Subcutaneous abdominal adipose tissue (tissue), 5 donors: ENCODE measurements at regions not wholly inside any gene's neighbourhood (a gene's known extent, or its start where the extent isn't known, plus 50 kb on each side); places are given as distances from the start of the nearest gene placed in this dataset.

Experiments used
- H3K27ac ChIP-seq: one replicate; pipeline ENCODE4 v1.7.0; 2013; ENCODE audit warnings: low read depth, mild to moderate bottlenecking, inconsistent platforms, low read length, moderate library complexity
- H3K27me3 ChIP-seq, 5 donors: one replicate each; pipeline ENCODE4 v1.7.0; 2013; ENCODE audit warnings: low read length in 5 of 5, inconsistent platforms in 1 of 5; ENCODE audit not compliant: control insufficient read depth in 5 of 5, insufficient read depth in 4 of 5
- H3K36me3 ChIP-seq, 5 donors: one replicate each; pipeline ENCODE4 v1.7.0; 2013; ENCODE audit warnings: low read length in 5 of 5; ENCODE audit not compliant: control insufficient read depth in 5 of 5, insufficient read depth in 5 of 5
- H3K4me1 ChIP-seq, 5 donors: one replicate each; pipeline ENCODE4 v1.7.0; 2013; ENCODE audit warnings: low read length in 5 of 5, mild to moderate bottlenecking in 3 of 5, moderate library complexity in 1 of 5; ENCODE audit not compliant: control insufficient read depth in 5 of 5, insufficient read depth in 5 of 5
- H3K4me3 ChIP-seq, 5 donors: one replicate each; pipeline ENCODE4 v1.7.0; 2013; ENCODE audit warnings: low read length in 5 of 5, low read depth in 1 of 5
- H3K9ac ChIP-seq, 5 donors: one replicate each; pipeline ENCODE4 v1.7.0; 2013; ENCODE audit warnings: low read length in 5 of 5, mild to moderate bottlenecking in 4 of 5, moderate library complexity in 3 of 5
- H3K9me3 ChIP-seq, 5 donors: one replicate each; pipeline ENCODE4 v1.7.0; 2013; ENCODE audit warnings: low read length in 5 of 5; ENCODE audit not compliant: control insufficient read depth in 5 of 5
- donor health status: healthy.
- donor health status: healthy.
- donor health status: healthy.
- donor health status: healthy.
- donor health status: healthy.

GRCh38 chr6:147108259-147108910 is 95.8 kb upstream of the STXBP5 start:
- H3K4me3 ChIP-seq, result no peak overlapping the region
- H3K27me3 ChIP-seq, result no peaks in the 10 kb centered on the region
- no peaks in the 10 kb centered on the region for H3K36me3 ChIP-seq
- H3K27ac ChIP-seq, result no peak overlapping the region
- no peak overlapping the region for H3K9ac ChIP-seq
- no peaks in the 10 kb centered on the region for H3K9me3 ChIP-seq
- H3K4me1 ChIP-seq, result peaks cover 0 to 7% (median 0%) of the 10 kb centered on the region in 5 donors

GRCh38 chr6:147109707-147110106 is 94.5 kb upstream of the STXBP5 start:
- no peak overlapping the region for H3K9ac ChIP-seq
- no peaks in the 10 kb centered on the region for H3K27me3 ChIP-seq
- no peak overlapping the region for H3K27ac ChIP-seq

GRCh38 chr6:147116056-147116455 is 88.2 kb upstream of the STXBP5 start:
- H3K4me1 ChIP-seq, result peaks cover 0 to 7% (median 5%) of the 10 kb centered on the region in 5 donors
- H3K4me3 ChIP-seq, result no peak overlapping the region
- H3K9me3 ChIP-seq, result peaks cover 0 to 4% (median 0%) of the 10 kb centered on the region in 5 donors
- H3K27me3 ChIP-seq, result no peaks in the 10 kb centered on the region
- no peak overlapping the region for H3K9ac ChIP-seq
- H3K27ac ChIP-seq, result no peak overlapping the region
- no peaks in the 10 kb centered on the region for H3K36me3 ChIP-seq

More at GRCh38 chr6:147109707-147110106, 94.5 kb upstream of the STXBP5 start:
- Histone ChIP-seq H3K4me3 (no peak overlapping the region), H3K4me1 (peaks cover 0 to 7% (median 0%) of the 10 kb centered on the region in 5 donors), H3K36me3 (no peaks in the 10 kb centered on the region), H3K9me3 (no peaks in the 10 kb centered on the region)

- Histone ChIP-seq H3K36me3 (no peaks in the 10 kb centered on the region), H3K27me3 (no peaks in the 10 kb centered on the region), H3K4me1 (peaks cover 0 to 7% (median 5%) of the 10 kb centered on the region in 5 donors), H3K9ac (no peak overlapping the region), H3K4me3 (no peak overlapping the region), H3K27ac (no peak overlapping the region), H3K9me3 (peaks cover 0 to 4% (median 0%) of the 10 kb centered on the region in 5 donors)
These were observed 87.2 kb upstream of the STXBP5 start for GRCh38 chr6:147117011-147117410.

- Histone ChIP-seq H3K9ac (no peak overlapping the region), H3K27ac (no peak overlapping the region), H3K36me3 (no peaks in the 10 kb centered on the region)
These were observed 86.6 kb upstream of the STXBP5 start for GRCh38 chr6:147117580-147117979.

GRCh38 chr6:147119310-147119709 is 84.9 kb upstream of the STXBP5 start:
- H3K9me3 ChIP-seq, result peaks cover 0 to 4% (median 0%) of the 10 kb centered on the region in 5 donors
- H3K9ac ChIP-seq, result no peak overlapping the region
- no peaks in the 10 kb centered on the region for H3K27me3 ChIP-seq
- no peak overlapping the region for H3K4me3 ChIP-seq
- H3K4me1 ChIP-seq, result peaks cover 0 to 7% (median 5%) of the 10 kb centered on the region in 5 donors
- H3K27ac ChIP-seq, result no peak overlapping the region
- H3K36me3 ChIP-seq, result no peaks in the 10 kb centered on the region

More at GRCh38 chr6:147117580-147117979, 86.6 kb upstream of the STXBP5 start:
- peak overlapping the region in 4 of 5 donors; percentile 26 to 36 (median 30) for H3K4me3 ChIP-seq
- H3K9me3 ChIP-seq, result peaks cover 0 to 4% (median 0%) of the 10 kb centered on the region in 5 donors
- H3K4me1 ChIP-seq, result peaks cover 0 to 7% (median 5%) of the 10 kb centered on the region in 5 donors
- H3K27me3 ChIP-seq, result no peaks in the 10 kb centered on the region

GRCh38 chr6:147122823-147123222 is 81.4 kb upstream of the STXBP5 start:
- H3K36me3 ChIP-seq, result no peaks in the 10 kb centered on the region
- no peak overlapping the region for H3K27ac ChIP-seq
- no peaks in the 10 kb centered on the region for H3K27me3 ChIP-seq
- H3K4me3 ChIP-seq, result no peak overlapping the region
- peaks cover 0 to 4% (median 0%) of the 10 kb centered on the region in 5 donors for H3K9me3 ChIP-seq
- peaks cover 0 to 1% (median 0%) of the 10 kb centered on the region in 5 donors for H3K4me1 ChIP-seq
- no peak overlapping the region for H3K9ac ChIP-seq

- H3K27ac ChIP-seq, result no peak overlapping the region
- no peak overlapping the region for H3K4me3 ChIP-seq
- H3K9ac ChIP-seq, result no peak overlapping the region
- no peaks in the 10 kb centered on the region for H3K4me1 ChIP-seq
- H3K27me3 ChIP-seq, result no peaks in the 10 kb centered on the region
- no peaks in the 10 kb centered on the region for H3K36me3 ChIP-seq
- no peaks in the 10 kb centered on the region for H3K9me3 ChIP-seq
These were observed 77.6 kb upstream of the STXBP5 start for GRCh38 chr6:147126618-147127022.

- H3K27ac ChIP-seq, result no peak overlapping the region
- no peaks in the 10 kb centered on the region for H3K4me1 ChIP-seq
- no peak overlapping the region for H3K9ac ChIP-seq
- H3K4me3 ChIP-seq, result no peak overlapping the region
- no peaks in the 10 kb centered on the region for H3K27me3 ChIP-seq
- no peaks in the 10 kb centered on the region for H3K36me3 ChIP-seq
- no peaks in the 10 kb centered on the region for H3K9me3 ChIP-seq
These were observed 76.6 kb upstream of the STXBP5 start for GRCh38 chr6:147127587-147127986.

GRCh38 chr6:147128056-147128455 is 76.2 kb upstream of the STXBP5 start:
- Histone ChIP-seq H3K4me3 (no peak overlapping the region), H3K9me3 (no peaks in the 10 kb centered on the region), H3K27me3 (no peaks in the 10 kb centered on the region), H3K4me1 (no peaks in the 10 kb centered on the region), H3K36me3 (no peaks in the 10 kb centered on the region), H3K27ac (no peak overlapping the region), H3K9ac (no peak overlapping the region)
